ENCODE measurements at regions not wholly inside any gene's neighbourhood (a gene's known extent, or its start where the extent isn't known, plus 50 kb on each side); places are given as distances from the start of the nearest gene placed in this dataset.
"Not testable (repeated sequence)": the region's sequence is repeated elsewhere in the genome, so short reads cannot be mapped to it uniquely, and the experiment has no call there.

DNA sequence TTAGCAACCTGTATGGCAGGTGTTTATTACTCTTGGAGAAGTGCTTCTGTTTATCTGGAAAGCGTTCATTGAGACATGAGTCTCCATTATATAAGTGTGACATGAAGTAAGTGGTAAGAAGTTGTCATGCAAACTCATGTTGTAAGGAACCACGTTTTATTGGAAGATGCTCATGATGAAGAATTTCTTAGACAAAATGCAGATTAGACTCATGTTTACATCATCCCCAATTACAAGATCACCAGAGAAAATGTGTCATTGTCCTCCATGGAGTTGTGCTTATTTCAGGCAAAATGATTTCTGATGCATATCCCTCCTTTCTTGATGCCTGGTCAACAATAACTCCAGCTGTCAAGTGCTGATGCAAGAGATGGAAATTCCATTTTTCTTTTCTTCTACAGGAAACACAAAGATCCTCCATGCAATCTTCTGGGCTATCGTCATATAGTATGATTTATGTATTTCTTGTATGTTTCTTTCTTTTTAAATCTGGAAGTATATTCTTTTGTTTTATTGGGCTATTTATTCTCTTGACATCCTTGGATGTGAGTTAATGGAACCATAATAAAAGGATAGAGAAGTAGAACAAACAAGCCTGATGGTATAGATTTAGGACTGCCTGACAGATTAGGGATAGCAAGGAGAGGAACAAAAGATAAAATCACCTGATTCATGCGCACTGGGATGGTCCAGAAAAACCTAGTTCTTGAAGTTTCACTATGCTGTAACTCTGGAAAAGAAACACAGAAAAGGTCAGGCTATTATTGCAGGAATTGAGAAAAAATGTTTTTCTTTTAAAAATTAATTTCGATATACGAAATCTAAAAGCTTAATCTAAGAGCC lies 50.7 kb upstream of the DIAPH3 start:
- no peaks in the 10 kb centered on the region for H3K9me3 ChIP-seq (ENCODE audit: low read depth, low read length)
- H3K4me3 ChIP-seq (ENCODE audit: low read length) = no peak overlapping the region
- no peaks in the 10 kb centered on the region for H3K4me1 ChIP-seq (ENCODE audit: insufficient read depth, low read length)
- no peaks in the 10 kb centered on the region for H3K27me3 ChIP-seq (ENCODE audit: insufficient read depth, low read length)

DNA sequence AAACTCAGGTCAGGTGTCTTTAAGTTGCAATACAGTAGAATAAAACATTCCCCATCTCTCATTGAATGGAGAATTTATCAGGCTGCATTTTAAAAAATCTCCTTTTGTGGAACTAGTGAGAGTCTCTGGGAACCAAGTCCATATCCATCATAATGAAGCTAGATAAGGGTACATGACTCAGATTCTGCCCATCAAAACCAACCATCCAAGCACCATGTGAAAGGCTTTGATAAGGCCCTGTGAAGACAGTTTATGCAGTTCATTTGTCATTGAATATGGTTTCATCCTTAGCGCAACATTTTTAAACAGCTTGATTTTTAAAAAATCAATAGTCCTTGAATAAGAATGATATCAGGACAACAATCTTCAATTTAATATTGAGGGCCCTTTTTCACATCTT lies 56.3 kb upstream of the DIAPH3 start:
- Histone ChIP-seq H3K4me3 (ENCODE audit: low read length) (no peak overlapping the region), H3K27me3 (ENCODE audit: insufficient read depth, low read length) (no peaks in the 10 kb centered on the region), H3K4me1 (ENCODE audit: insufficient read depth, low read length) (no peaks in the 10 kb centered on the region), H3K9me3 (ENCODE audit: low read depth, low read length) (no peaks in the 10 kb centered on the region)

DNA sequence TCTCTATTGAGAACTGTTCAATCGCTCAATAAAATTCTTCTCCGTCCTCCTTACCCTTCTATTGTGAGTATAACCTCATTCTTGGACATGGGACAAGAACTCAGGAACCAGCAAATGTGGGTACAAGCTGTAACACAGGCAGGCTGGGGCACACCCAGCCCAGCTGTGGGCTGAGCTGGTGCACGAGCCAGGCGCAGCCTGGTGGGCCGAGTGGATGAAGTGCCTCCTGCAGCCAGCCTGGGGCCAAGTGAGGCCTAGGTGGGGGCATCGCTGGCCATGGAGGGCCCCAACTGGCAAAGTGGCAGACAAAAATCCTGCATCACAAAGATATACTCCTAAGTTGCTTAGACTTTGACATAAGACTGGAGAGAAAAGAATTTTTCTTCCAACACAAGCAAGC lies 57.9 kb upstream of the DIAPH3 start:
- no peaks in the 10 kb centered on the region for H3K27me3 ChIP-seq (ENCODE audit: insufficient read depth, low read length)
- H3K9me3 ChIP-seq (ENCODE audit: low read depth, low read length) = no peaks in the 10 kb centered on the region
- no peak overlapping the region for H3K4me3 ChIP-seq (ENCODE audit: low read length)
- H3K4me1 ChIP-seq (ENCODE audit: insufficient read depth, low read length) = no peaks in the 10 kb centered on the region

DNA sequence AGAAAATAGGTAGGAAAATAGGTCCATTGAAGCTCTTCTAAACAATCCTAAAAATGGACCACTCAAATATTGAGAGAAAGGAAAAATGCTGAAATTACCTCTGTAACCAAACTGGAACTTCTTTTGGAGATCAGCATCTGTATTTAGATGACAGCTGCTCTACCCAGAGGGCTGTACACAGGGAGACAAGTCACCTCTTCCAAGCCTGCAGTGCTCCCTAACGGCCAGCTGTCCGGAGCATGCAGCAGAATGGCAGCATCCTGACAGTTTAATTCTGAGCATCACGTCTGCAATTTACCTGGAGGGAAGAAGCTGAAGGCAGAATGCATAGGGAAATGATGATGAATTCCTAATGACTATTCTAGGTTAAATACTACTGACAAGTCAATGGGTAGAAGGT lies 62.8 kb upstream of the DIAPH3 start:
- H3K4me3 ChIP-seq (ENCODE audit: low read length) = no peak overlapping the region
- H3K9me3 ChIP-seq (ENCODE audit: low read depth, low read length) = no peaks in the 10 kb centered on the region
- H3K27me3 ChIP-seq (ENCODE audit: insufficient read depth, low read length) = no peaks in the 10 kb centered on the region
- H3K4me1 ChIP-seq (ENCODE audit: insufficient read depth, low read length) = no peaks in the 10 kb centered on the region

DNA sequence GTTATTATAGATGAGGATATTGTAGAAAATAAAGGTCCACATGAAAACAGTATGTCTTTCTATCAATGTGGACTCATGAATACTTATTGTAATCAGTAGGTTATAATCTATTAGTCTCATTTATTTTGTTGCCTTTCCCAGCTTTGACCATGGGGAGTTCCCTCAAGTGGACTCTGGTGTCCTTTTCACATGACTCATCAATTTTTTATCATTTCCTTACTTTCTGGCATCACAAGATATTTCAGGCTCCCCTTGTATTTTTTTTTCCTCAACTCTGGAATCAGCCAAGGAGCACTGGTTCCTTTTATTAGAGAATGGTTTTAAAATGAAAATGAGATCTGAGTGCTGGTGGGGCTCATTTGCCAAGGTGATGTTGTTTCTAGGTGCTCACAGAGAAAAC lies 63.4 kb upstream of the DIAPH3 start:
- Histone ChIP-seq H3K4me1 (ENCODE audit: insufficient read depth, low read length) (no peaks in the 10 kb centered on the region), H3K9me3 (ENCODE audit: low read depth, low read length) (no peaks in the 10 kb centered on the region), H3K4me3 (ENCODE audit: low read length) (no peak overlapping the region), H3K27me3 (ENCODE audit: insufficient read depth, low read length) (no peaks in the 10 kb centered on the region)

DNA sequence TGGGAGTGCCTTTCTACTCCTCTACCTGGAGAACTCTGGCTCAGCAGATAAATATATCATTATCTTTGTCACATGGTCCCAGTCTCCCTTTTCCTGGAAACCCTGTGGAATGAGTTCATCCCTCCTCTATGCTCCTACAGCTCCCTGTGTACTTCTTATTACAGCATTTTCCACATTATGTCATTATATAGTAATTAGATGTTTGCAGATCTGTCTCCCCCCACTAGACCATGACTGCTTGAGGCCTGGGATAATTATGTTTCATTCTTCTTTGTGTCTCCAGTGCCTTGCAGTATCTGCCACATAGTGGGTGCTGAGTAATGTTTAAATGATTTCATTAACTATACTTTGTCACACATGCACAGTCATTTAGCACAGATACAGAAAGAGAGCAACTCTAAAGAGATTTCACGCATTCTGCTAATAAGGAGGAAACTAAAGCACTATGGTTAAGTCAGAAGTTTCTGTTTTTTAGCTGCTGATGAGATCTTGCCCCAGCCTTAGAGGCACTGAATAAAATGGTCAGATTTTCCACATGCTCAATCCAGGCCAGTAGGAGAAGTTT lies 66.1 kb upstream of the DIAPH3 start:
- Histone ChIP-seq H3K9me3 (ENCODE audit: low read depth, low read length) (no peaks in the 10 kb centered on the region), H3K4me1 (ENCODE audit: insufficient read depth, low read length) (no peaks in the 10 kb centered on the region), H3K4me3 (ENCODE audit: low read length) (no peak overlapping the region), H3K27me3 (ENCODE audit: insufficient read depth, low read length) (no peaks in the 10 kb centered on the region)

DNA sequence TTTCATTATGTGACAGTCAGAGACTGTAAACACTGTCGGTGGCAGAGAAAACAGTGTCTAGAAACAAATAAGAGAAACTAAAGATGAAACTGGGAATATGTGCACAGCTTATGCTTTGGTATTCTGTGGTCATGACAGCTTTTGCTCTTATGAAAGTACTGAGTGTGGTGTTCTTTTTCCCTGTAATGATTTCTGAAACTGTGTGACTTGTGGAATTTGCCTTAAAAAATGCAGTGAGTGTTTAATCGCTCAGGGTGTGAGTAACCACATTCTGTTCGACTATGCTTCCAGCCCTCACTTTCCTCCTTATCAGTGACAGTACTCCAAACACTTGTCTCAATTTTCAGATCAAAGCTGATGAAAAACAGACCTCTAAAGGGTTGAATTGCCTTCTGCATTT lies 66.9 kb upstream of the DIAPH3 start:
- Histone ChIP-seq H3K27me3 (ENCODE audit: insufficient read depth, low read length) (no peaks in the 10 kb centered on the region), H3K9me3 (ENCODE audit: low read depth, low read length) (no peaks in the 10 kb centered on the region), H3K4me3 (ENCODE audit: low read length) (no peak overlapping the region), H3K4me1 (ENCODE audit: insufficient read depth, low read length) (no peaks in the 10 kb centered on the region)

DNA sequence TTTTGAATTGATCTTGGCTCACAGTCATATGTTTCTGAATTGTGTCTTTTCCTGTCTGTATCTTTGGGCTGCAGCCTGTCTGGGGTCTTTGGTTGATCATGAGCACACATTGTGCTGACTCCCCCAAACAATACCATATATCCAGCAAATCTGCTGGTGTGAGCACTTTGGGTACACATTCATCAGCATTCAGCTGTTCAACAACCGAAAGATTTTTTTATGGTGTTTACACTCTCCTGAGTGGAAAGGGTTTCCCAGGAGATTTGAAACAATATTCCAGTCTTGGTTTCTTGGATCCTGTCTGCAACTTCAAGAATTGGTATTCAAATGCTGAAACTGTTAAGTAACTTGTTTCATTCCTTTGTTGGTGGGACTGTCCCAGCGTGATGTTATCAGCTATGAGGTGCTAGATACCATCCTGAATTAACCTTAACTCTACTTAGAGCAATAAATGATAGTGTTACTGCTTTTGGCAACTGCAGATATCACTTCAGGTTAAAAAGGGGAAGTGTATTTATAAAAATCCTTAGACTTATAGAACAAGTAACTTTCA lies 78.4 kb upstream of the DIAPH3 start:
- H3K27me3 ChIP-seq (ENCODE audit: insufficient read depth, low read length) = no peaks in the 10 kb centered on the region
- H3K9me3 ChIP-seq (ENCODE audit: low read depth, low read length) = no peaks in the 10 kb centered on the region
- no peaks in the 10 kb centered on the region for H3K4me1 ChIP-seq (ENCODE audit: insufficient read depth, low read length)
- no peak overlapping the region for H3K4me3 ChIP-seq (ENCODE audit: low read length)

DNA sequence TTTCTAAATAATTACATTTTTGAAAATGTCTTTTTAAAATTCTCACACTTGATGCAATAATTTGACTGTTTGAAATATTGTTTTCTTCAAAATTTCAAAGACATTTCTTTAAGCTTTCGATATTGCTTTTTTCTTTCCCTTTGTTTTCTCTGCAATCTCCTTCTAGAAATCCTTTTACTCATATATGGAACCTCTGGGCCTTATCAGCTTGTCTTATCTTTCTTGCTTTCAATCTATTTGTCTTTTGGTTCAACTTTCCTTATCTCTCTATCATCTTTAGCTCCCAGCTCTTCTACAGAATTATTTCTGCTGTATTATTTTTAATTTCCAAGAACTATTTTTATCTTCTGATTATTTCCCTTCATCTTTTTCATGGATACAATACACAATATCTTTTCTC lies 80.7 kb upstream of the DIAPH3 start:
- Histone ChIP-seq H3K4me1 (ENCODE audit: insufficient read depth, low read length) (no peaks in the 10 kb centered on the region), H3K4me3 (ENCODE audit: low read length) (no peak overlapping the region), H3K27me3 (ENCODE audit: insufficient read depth, low read length) (no peaks in the 10 kb centered on the region), H3K9me3 (ENCODE audit: low read depth, low read length) (no peaks in the 10 kb centered on the region)

DNA sequence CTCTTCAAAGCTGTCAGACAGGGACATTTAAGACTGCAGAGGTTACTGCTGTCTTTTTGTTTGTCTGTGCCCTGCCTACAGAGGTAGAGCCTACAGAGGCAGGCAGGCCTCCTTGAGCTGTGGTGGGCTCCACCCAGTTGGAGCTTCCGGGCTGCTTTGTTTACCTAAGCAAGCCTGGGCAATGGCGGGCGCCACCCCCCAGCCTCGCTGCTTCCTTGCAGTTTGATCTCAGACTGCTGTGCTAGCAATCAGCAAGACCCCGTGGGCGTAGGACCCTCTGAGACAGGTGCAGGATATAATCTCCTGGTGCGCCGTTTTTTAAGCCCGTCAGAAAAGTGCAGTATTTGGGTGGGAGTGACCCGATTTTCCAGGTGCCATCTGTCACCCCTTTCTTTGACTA lies 87.7 kb upstream of the DIAPH3 start:
- H3K9me3 ChIP-seq (ENCODE audit: low read depth, low read length); H3K4me3 ChIP-seq (ENCODE audit: low read length); H3K4me1 ChIP-seq (ENCODE audit: insufficient read depth, low read length); H3K27me3 ChIP-seq (ENCODE audit: insufficient read depth, low read length): not testable (repeated sequence)

DNA sequence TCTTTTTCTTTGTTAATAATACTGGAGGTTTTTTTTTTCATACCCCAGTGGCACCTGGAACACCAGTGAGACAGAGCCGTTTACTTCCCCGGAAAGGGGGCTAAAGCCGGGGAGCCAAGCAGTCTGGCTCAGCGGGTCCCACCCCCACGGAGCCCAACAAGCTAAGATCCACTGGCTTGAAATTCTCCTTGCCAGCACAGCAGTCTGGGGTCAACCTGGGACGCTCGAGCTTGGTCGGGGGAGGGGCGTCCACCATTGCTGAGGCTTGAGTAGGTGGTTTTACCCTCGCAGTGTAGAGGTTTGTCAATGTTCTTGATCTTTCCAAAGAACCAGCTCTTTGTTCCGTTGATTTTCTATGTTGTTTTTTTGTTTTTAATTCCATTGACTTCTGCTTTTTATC lies 94.6 kb upstream of the DIAPH3 start:
- Histone ChIP-seq H3K4me3 (ENCODE audit: low read length) (no peak overlapping the region), H3K27me3 (ENCODE audit: insufficient read depth, low read length) (no peaks in the 10 kb centered on the region), H3K4me1 (ENCODE audit: insufficient read depth, low read length) (no peaks in the 10 kb centered on the region), H3K9me3 (ENCODE audit: low read depth, low read length) (no peaks in the 10 kb centered on the region)

DNA sequence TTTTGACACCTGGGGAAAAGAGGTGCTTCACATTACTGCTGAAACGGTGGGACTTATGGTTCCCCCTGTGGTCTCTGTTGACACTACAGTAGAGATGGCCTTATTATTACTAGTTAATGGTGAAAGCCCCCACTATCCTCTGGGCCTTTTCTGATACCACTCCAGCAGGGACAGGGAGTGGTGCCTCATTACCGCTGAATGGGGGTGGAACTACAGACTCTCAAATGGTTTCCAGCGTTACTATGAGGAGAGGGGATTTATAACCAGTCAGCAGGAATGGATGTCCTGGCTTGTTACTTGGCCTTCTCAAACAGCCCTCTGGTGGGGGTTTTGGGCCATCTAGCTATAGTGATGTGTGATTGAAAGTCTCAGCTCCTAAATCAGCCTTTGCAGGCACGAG lies 96.7 kb upstream of the DIAPH3 start:
- Histone ChIP-seq H3K27me3 (ENCODE audit: insufficient read depth, low read length) (no peaks in the 10 kb centered on the region), H3K4me3 (ENCODE audit: low read length) (no peak overlapping the region), H3K4me1 (ENCODE audit: insufficient read depth, low read length) (no peaks in the 10 kb centered on the region), H3K9me3 (ENCODE audit: low read depth, low read length) (no peaks in the 10 kb centered on the region)

DNA sequence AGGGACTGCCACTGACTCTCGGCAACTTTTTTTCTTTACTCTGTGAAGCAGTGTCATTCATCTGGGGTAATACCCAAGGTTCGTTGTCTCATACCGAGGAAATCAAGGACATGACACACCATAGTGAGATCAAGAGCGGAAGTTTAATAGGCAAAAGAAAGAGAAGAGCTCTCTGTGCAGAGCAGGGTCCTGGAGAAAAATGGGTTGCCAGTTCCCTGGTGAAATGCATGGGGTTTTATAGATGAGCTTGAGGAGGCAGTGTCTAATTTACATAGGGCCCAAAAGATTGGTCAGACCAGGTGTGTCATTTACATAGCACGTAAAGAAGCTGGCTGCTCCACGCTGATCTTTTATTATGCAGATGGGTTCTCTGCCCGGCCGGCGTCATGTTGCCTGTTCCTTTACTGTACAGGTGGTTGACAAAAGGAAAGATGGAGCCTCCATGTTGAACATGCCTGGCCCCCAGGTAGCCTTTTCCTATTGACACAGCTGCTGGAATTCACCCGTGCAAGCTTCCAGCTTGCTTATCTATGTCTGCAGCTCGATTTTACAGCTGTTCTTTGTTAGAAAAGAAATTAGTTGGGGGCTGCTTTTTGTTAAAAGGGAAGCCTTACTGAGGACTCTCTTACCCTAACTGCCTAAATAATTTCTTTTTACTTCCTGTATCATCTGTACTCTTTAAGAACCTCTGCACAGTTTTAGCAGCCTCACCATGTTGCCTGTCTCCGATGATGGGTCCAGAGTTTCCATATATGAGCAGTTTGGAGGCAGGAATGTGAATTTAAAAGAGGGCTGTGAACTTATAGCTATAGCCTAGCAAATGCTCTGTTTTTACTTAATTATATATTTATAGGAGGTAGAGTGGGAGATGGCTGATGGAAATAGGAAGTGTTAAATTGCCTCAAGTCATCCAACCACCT lies 98.0 kb upstream of the DIAPH3 start:
- Histone ChIP-seq H3K4me1 (ENCODE audit: insufficient read depth, low read length) (no peaks in the 10 kb centered on the region), H3K4me3 (ENCODE audit: low read length) (no peak overlapping the region), H3K9me3 (ENCODE audit: low read depth, low read length) (no peaks in the 10 kb centered on the region), H3K27me3 (ENCODE audit: insufficient read depth, low read length) (no peaks in the 10 kb centered on the region)

DNA sequence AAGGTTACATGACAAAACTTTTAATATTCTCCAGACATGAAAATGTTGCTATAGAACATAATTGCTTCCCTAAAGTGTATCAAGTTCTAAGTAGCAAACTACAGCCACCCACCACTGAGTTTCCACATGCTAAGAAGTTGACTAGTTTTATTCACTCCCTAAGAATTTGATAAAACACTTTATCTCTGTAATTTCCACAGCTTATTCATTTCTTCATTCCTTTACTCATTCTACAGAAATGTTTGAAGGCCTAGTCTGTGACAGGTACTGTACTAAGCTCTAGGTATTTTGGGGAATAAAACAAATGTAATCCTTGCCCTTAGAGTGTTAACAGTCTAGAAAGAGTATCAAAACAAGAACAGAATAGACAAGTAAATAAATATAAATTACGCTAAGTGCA lies 101.8 kb upstream of the DIAPH3 start:
- H3K27me3 ChIP-seq (ENCODE audit: insufficient read depth, low read length) = no peaks in the 10 kb centered on the region
- no peaks in the 10 kb centered on the region for H3K4me1 ChIP-seq (ENCODE audit: insufficient read depth, low read length)
- no peak overlapping the region for H3K4me3 ChIP-seq (ENCODE audit: low read length)
- H3K9me3 ChIP-seq (ENCODE audit: low read depth, low read length) = no peaks in the 10 kb centered on the region

DNA sequence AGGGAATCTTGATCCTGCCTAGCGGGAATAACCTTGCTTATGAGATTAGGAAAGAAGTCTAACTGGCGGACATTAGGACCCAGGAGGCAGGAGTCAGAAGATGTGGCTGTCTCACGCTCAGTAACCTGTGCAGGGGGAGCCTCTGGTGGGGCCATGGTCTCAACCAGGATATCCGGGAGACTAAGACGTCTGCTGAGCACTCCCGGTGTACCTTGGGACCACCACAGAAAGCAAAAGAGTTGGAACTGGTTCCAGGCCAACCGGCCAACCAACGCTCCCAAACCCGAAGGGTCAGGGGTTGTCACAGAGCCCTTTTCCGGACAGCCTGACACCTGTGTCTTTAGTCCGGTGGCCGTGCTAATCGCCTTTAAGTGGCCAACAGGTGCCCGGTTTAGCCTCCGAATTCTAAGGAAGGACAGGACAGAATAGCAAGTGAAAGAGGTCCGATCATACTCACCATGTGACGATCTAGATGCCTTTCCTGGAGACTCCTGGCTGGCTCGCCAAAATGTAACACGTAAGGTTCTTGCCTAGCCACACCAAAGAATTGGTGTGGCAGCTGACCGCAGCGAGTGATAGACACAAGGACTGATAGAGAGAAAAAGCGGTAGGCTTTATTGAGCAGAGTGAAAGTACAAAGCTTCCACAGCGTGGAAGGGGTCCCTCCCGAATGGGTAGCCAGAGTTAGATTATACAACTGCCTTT lies 103.9 kb upstream of the DIAPH3 start:
- H3K4me1 ChIP-seq (ENCODE audit: insufficient read depth, low read length) = no peaks in the 10 kb centered on the region
- H3K9me3 ChIP-seq (ENCODE audit: low read depth, low read length) = no peaks in the 10 kb centered on the region
- peak overlapping the region; percentile 45 for H3K4me3 ChIP-seq (ENCODE audit: low read length)
- H3K27me3 ChIP-seq (ENCODE audit: insufficient read depth, low read length) = no peaks in the 10 kb centered on the region
